H9 (cell line): ENCODE measurements at regions not wholly inside any gene's neighbourhood (a gene's known extent, or its start where the extent isn't known, plus 50 kb on each side); places are given as distances from the start of the nearest gene placed in this dataset.

Experiments
- DNase-seq: peaks from one replicate; pipeline ENCODE4 v3.0.0-alpha.2; 2017
- H2AFZ ChIP-seq: one replicate; pipeline ENCODE4 v1.6.1; 2013; ENCODE audit warnings: mild to moderate bottlenecking, low read length, control low read depth, moderate library complexity
- H2AK5ac ChIP-seq: 2 replicates; pipeline ENCODE4 v1.6.1; 2013; ENCODE audit warnings: low read length, control low read depth, mixed read lengths; ENCODE audit not compliant: insufficient read length
- H2BK120ac ChIP-seq: one replicate; pipeline ENCODE4 v1.6.1; 2013; ENCODE audit warnings: low read depth, mild to moderate bottlenecking, low read length, control low read depth, inconsistent platforms; ENCODE audit not compliant: poor library complexity, severe bottlenecking
- H2BK12ac ChIP-seq: 2 replicates; pipeline ENCODE4 v1.6.1; 2013; ENCODE audit warnings: low read length, control low read depth, mixed read lengths, low read depth; ENCODE audit not compliant: insufficient read length
- H2BK15ac ChIP-seq: 2 replicates; pipeline ENCODE4 v1.6.1; 2013; ENCODE audit warnings: low read depth, low read length, control low read depth
- H2BK20ac ChIP-seq: one replicate; pipeline ENCODE4 v1.6.1; 2013; ENCODE audit warnings: low read depth, mild to moderate bottlenecking, low read length, control low read depth, inconsistent platforms; ENCODE audit not compliant: poor library complexity, severe bottlenecking
- H2BK5ac ChIP-seq: 2 replicates; pipeline ENCODE4 v1.6.1; 2013; ENCODE audit warnings: low read length, control low read depth, mixed read lengths; ENCODE audit not compliant: insufficient read length
- H3K14ac ChIP-seq: 2 replicates; pipeline ENCODE4 v1.6.1; 2013; ENCODE audit warnings: low read length, control low read depth; ENCODE audit not compliant: insufficient read depth
- H3K18ac ChIP-seq: 2 replicates; pipeline ENCODE4 v1.6.1; 2013; ENCODE audit warnings: low read depth, mild to moderate bottlenecking, mixed read lengths, low read length, control low read depth; ENCODE audit not compliant: insufficient read length
- H3K23ac ChIP-seq: 2 replicates; pipeline ENCODE4 v1.6.1; 2013; ENCODE audit warnings: low read length, control low read depth, mixed read lengths, low read depth; ENCODE audit not compliant: insufficient read length
- H3K23me2 ChIP-seq: 2 replicates; pipeline ENCODE4 v1.6.1; 2013; ENCODE audit warnings: low read depth, mild to moderate bottlenecking, mixed read lengths, low read length, control low read depth; ENCODE audit not compliant: insufficient read length, poor library complexity, severe bottlenecking
- H3K27ac ChIP-seq: 2 replicates; pipeline ENCODE4 v1.5.1; 2013; ENCODE audit warnings: low read length, control low read depth, mixed read lengths, low read depth; ENCODE audit not compliant: insufficient read length
- H3K27me3 ChIP-seq: 2 replicates; pipeline ENCODE4 v1.6.1; 2013; ENCODE audit warnings: low read length, control low read depth, inconsistent platforms; ENCODE audit not compliant: insufficient read depth
- H3K4ac ChIP-seq: 2 replicates; pipeline ENCODE4 v1.6.1; 2013; ENCODE audit warnings: low read depth, mild to moderate bottlenecking, control low read depth, inconsistent platforms, low read length, moderate library complexity
- H3K4me1 ChIP-seq: 2 replicates; pipeline ENCODE4 v1.6.1; 2013; ENCODE audit warnings: low read length, control low read depth, inconsistent platforms; ENCODE audit not compliant: insufficient read depth
- H3K4me2 ChIP-seq: 2 replicates; pipeline ENCODE4 v1.6.1; 2013; ENCODE audit warnings: low read length, control low read depth, mixed read lengths; ENCODE audit not compliant: insufficient read length, insufficient read depth
- H3K56ac ChIP-seq: 2 replicates; pipeline ENCODE4 v1.6.1; 2013; ENCODE audit warnings: low read depth, mild to moderate bottlenecking, mixed read lengths, low read length, control low read depth; ENCODE audit not compliant: insufficient read length
- H3K79me1 ChIP-seq: 2 replicates; pipeline ENCODE4 v1.6.1; 2013; ENCODE audit warnings: low read depth, mild to moderate bottlenecking, moderate library complexity, low read length, control low read depth, inconsistent platforms; ENCODE audit not compliant: insufficient read depth, poor library complexity, severe bottlenecking
- H3K79me2 ChIP-seq: 2 replicates; pipeline ENCODE4 v1.6.1; 2013; ENCODE audit warnings: low read length, control low read depth, inconsistent platforms; ENCODE audit not compliant: insufficient read depth
- H3K9ac ChIP-seq: 2 replicates; pipeline ENCODE4 v1.6.1; 2013; ENCODE audit warnings: low read length, control low read depth, mixed read lengths; ENCODE audit not compliant: insufficient read length; ENCODE audit errors: extremely low read depth
- H3K9me3 ChIP-seq: one replicate; pipeline ENCODE4 v1.6.1; 2013; ENCODE audit warnings: low read depth, low read length, inconsistent platforms; ENCODE audit not compliant: control insufficient read depth
- H3T11ph ChIP-seq: one replicate; pipeline ENCODE4 v1.6.1; 2013; ENCODE audit warnings: mild to moderate bottlenecking, low read length, control low read depth, inconsistent platforms
- H4K20me1 ChIP-seq: one replicate; pipeline ENCODE4 v1.6.1; 2013; ENCODE audit not compliant: control insufficient read depth, insufficient read length, insufficient read depth
- H4K5ac ChIP-seq: 2 replicates; pipeline ENCODE4 v1.6.1; 2013; ENCODE audit warnings: low read depth, mild to moderate bottlenecking, mixed read lengths, low read length, control low read depth; ENCODE audit not compliant: insufficient read length
- H4K8ac ChIP-seq: replicated peaks from 2 replicates; pipeline ENCODE4 v1.6.1; 2013; ENCODE audit warnings: low read length, control low read depth, mixed read lengths, low read depth; ENCODE audit not compliant: insufficient read length
- H4K91ac ChIP-seq: 2 replicates; pipeline ENCODE4 v1.6.1; 2013; ENCODE audit warnings: low read depth, mild to moderate bottlenecking, moderate library complexity, mixed read lengths, low read length, control low read depth; ENCODE audit not compliant: insufficient read length
- H3K27ac Mint-ChIP-seq, 3 experiments: 2 replicates in 2 of 3; 3 replicates in 1 of 3; pipeline ENCODE4 v1.8.0; 2020 to 2021; ENCODE audit warnings: mixed read lengths in 3 of 3, mild to moderate bottlenecking in 1 of 3, moderate library complexity in 1 of 3
- H3K27me3 Mint-ChIP-seq: 2 replicates; pipeline ENCODE4 v1.8.0; 2021; ENCODE audit warnings: low read depth, mild to moderate bottlenecking, moderate library complexity, mixed read lengths
- H3K36me3 Mint-ChIP-seq, 3 experiments: 2 replicates in 2 of 3; 3 replicates in 1 of 3; pipeline ENCODE4 v1.8.0; 2020 to 2021; ENCODE audit warnings: low read depth in 3 of 3, mixed read lengths in 3 of 3; ENCODE audit not compliant: insufficient read depth in 1 of 3
- H3K4me1 Mint-ChIP-seq, 2 experiments: 2 replicates each; pipeline ENCODE4 v1.8.0; 2020; ENCODE audit warnings: mixed read lengths in 2 of 2
- H3K4me3 Mint-ChIP-seq, 2 experiments: 2 replicates in 1 of 2; 3 replicates in 1 of 2; pipeline ENCODE4 v1.8.0; 2020 to 2021; ENCODE audit warnings: mild to moderate bottlenecking in 2 of 2, mixed read lengths in 2 of 2, moderate library complexity in 1 of 2
- H3K9me3 Mint-ChIP-seq, 2 experiments: 2 replicates in 1 of 2; 3 replicates in 1 of 2; pipeline ENCODE4 v1.8.0; 2020; ENCODE audit warnings: mild to moderate bottlenecking in 2 of 2, mixed read lengths in 2 of 2, moderate library complexity in 1 of 2
- CTCF ChIP-seq: fragments of 200-600 bp; sonication (generic); conservative IDR thresholded peaks from 3 replicates; pipeline ENCODE4 v1.8.0; 2021; ENCODE audit warnings: antibody characterized with exemption, mild to moderate bottlenecking
- WGBS: extraction: QIAGEN DNeasy Blood & Tissue Kit; methylation state at CpG from one replicate; pipeline ENCODE4 v1.1.7; 2013; ENCODE audit warnings: missing lambda C conversion rate, low lambda C conversion rate, mixed read lengths; ENCODE audit not compliant: insufficient read length; ENCODE audit errors: extremely low coverage; 5-methylcytosine and 5-hydroxymethylcytosine counted together

- H4K20me1 ChIP-seq = no peaks in the 10 kb centered on the region
- no peak for DNase-seq
- WGBS = no CpG with 5 or more reads among the region's 7 CpGs
- H4K91ac ChIP-seq = no peak overlapping the region
- H3K23me2 ChIP-seq = no peaks in the 10 kb centered on the region
- H3K4ac ChIP-seq = no peak overlapping the region
- no peaks in the 10 kb centered on the region for H3K36me3 Mint-ChIP-seq
- H3K27me3 ChIP-seq = no peaks in the 10 kb centered on the region
- no peak overlapping the region for H3K23ac ChIP-seq
- TF ChIP-seq CTCF = no peak
- H3K4me3 Mint-ChIP-seq = no peak overlapping the region
- peaks cover 8 to 12% of the 10 kb centered on the region in 2 experiments for H3K4me1 Mint-ChIP-seq
- H3K27ac Mint-ChIP-seq = peak overlapping the region in 1 of 3 experiments; percentile 16; a peak in 1 of 7 replicates
- no peak overlapping the region for H3K4me2 ChIP-seq
- no peak overlapping the region for H2BK12ac ChIP-seq
- no peak overlapping the region for H2AK5ac ChIP-seq
- H4K5ac ChIP-seq = no peak overlapping the region
- H3K14ac ChIP-seq = no peak overlapping the region
- H3K18ac ChIP-seq = no peak overlapping the region
- no peak overlapping the region for H4K8ac ChIP-seq
- H3K4me1 ChIP-seq = no peaks in the 10 kb centered on the region; the same call in 1 of the 2 replicates
- no peak overlapping the region for H3K9ac ChIP-seq
- H3K9me3 Mint-ChIP-seq = no peaks in the 10 kb centered on the region
- no peak overlapping the region for H2BK15ac ChIP-seq
- no peaks in the 10 kb centered on the region for H3K79me2 ChIP-seq
- no peak overlapping the region for H3T11ph ChIP-seq
- no peaks in the 10 kb centered on the region for H3K9me3 ChIP-seq
- H3K79me1 ChIP-seq = no peaks in the 10 kb centered on the region
- no peak overlapping the region for H2BK120ac ChIP-seq
- H3K27me3 Mint-ChIP-seq = no peaks in the 10 kb centered on the region; the same call in 1 of the 2 replicates
- no peak overlapping the region for H2BK5ac ChIP-seq
- no peak overlapping the region for H3K56ac ChIP-seq
- no peak overlapping the region for H2AFZ ChIP-seq
- no peak overlapping the region for H2BK20ac ChIP-seq
- H3K27ac ChIP-seq = no peak overlapping the region
Observed at GRCh38 chr1:8135250-8135649, 109.1 kb upstream of the ERRFI1 start.
